WTC11 (cell line): ENCODE measurements at regions not wholly inside any gene's neighbourhood (a gene's known extent, or its start where the extent isn't known, plus 50 kb on each side); places are given as distances from the start of the nearest gene placed in this dataset.

Experiments
- ATAC-seq: fragments of 200-7000 bp; cut with Tn5 transposase; 2 replicates; pipeline ENCODE4 v1.10.0; 2021; ENCODE audit warnings: mild to moderate bottlenecking, moderate library complexity
- CTCF ChIA-PET: fragments of 300-600 bp; sonication (Branson Sonifier 250); formaldehyde crosslinking; loops from one replicate; lab custom pipeline; 2021; ENCODE audit warnings: antibody characterized with exemption; lab: Charles Lee
- POLR2A ChIA-PET: fragments of 350-600 bp; sonication (Branson Sonifier 250); formaldehyde crosslinking; loops from one replicate; lab custom pipeline; 2021; ENCODE audit warnings: antibody characterized with exemption; lab: Charles Lee
- DNase-seq: peaks from one replicate; pipeline ENCODE4 v3.0.0; 2021; ENCODE audit warnings: low spot score
- H3K27ac Mint-ChIP-seq: 2 replicates; pipeline ENCODE4 v1.8.0; 2021; ENCODE audit warnings: mixed read lengths
- H3K27me3 Mint-ChIP-seq: 2 replicates; pipeline ENCODE4 v1.8.0; 2021; ENCODE audit warnings: low read depth, mild to moderate bottlenecking, moderate library complexity, mixed read lengths
- H3K36me3 Mint-ChIP-seq: 2 replicates; pipeline ENCODE4 v1.8.0; 2021; ENCODE audit warnings: mixed read lengths
- H3K4me1 Mint-ChIP-seq: 2 replicates; pipeline ENCODE4 v1.8.0; 2022; ENCODE audit warnings: mixed read lengths
- H3K4me3 Mint-ChIP-seq: 2 replicates; pipeline ENCODE4 v1.8.0; 2021; ENCODE audit warnings: mild to moderate bottlenecking, moderate library complexity, mixed read lengths
- H3K9me3 Mint-ChIP-seq: 2 replicates; pipeline ENCODE4 v1.8.0; 2021; ENCODE audit warnings: mixed read lengths
- CREB1 ChIP-seq: sonication (generic); formaldehyde crosslinking; IDR thresholded peaks from 2 replicates; pipeline ENCODE4 v1.8.0; 2023; ENCODE audit warnings: mild to moderate bottlenecking, missing genetic modification reagents
- ESRRA ChIP-seq: sonication (generic); formaldehyde crosslinking; IDR thresholded peaks from 2 replicates; pipeline ENCODE4 v1.8.1; 2022; ENCODE audit warnings: mild to moderate bottlenecking, missing genetic modification reagents, borderline replicate concordance
- ETV6 ChIP-seq: sonication (generic); formaldehyde crosslinking; IDR thresholded peaks from 2 replicates; pipeline ENCODE4 v1.8.1; 2022; ENCODE audit warnings: mild to moderate bottlenecking, missing genetic modification reagents
- FOXJ3 ChIP-seq: sonication (generic); formaldehyde crosslinking; IDR thresholded peaks from 2 replicates; pipeline ENCODE4 v1.9.0; 2021; ENCODE audit warnings: missing genetic modification reagents, mild to moderate bottlenecking, borderline replicate concordance
- GABPB1 ChIP-seq: sonication (generic); formaldehyde crosslinking; IDR thresholded peaks from 2 replicates; pipeline ENCODE4 v1.8.1; 2023; ENCODE audit warnings: mild to moderate bottlenecking, missing genetic modification reagents
- HMGA2 ChIP-seq: fragments of 250-450 bp; sonication (Bioruptor Pico); IDR thresholded peaks from 2 replicates; pipeline ENCODE4 v1.4.0; 2021; ENCODE audit warnings: mild to moderate bottlenecking, moderate library complexity
- JAZF1 ChIP-seq: fragments of 250-450 bp; sonication (Bioruptor Pico); IDR thresholded peaks from 2 replicates; pipeline ENCODE4 v1.9.0; 2021; ENCODE audit warnings: moderate library complexity, mild to moderate bottlenecking, inconsistent platforms
- NFYB ChIP-seq: sonication (generic); formaldehyde crosslinking; conservative IDR thresholded peaks from 2 replicates; pipeline ENCODE4 v1.8.0; 2022; ENCODE audit warnings: low read depth, missing genetic modification reagents
- NR2C2 ChIP-seq: sonication (generic); formaldehyde crosslinking; IDR thresholded peaks from 2 replicates; pipeline ENCODE4 v1.8.0; 2022; ENCODE audit warnings: mild to moderate bottlenecking, missing genetic modification reagents
- OVOL2 ChIP-seq: fragments of 250-450 bp; sonication (Bioruptor Pico); IDR thresholded peaks from 2 replicates; pipeline ENCODE4 v1.9.0; 2021; ENCODE audit warnings: mild to moderate bottlenecking, borderline replicate concordance
- RORB ChIP-seq: fragments of 250-450 bp; sonication (Bioruptor Pico); IDR thresholded peaks from 2 replicates; pipeline ENCODE4 v1.9.0; 2021; ENCODE audit warnings: mild to moderate bottlenecking
- SMAD3 ChIP-seq: sonication (generic); formaldehyde crosslinking; IDR thresholded peaks from 2 replicates; pipeline ENCODE4 v1.8.0; 2022; ENCODE audit warnings: missing genetic modification reagents, mild to moderate bottlenecking, borderline replicate concordance
- TCF7 ChIP-seq: sonication (generic); formaldehyde crosslinking; IDR thresholded peaks from 2 replicates; pipeline ENCODE4 v1.8.0; 2022; ENCODE audit warnings: mild to moderate bottlenecking, low read depth, missing genetic modification reagents, moderate library complexity
- TP53 ChIP-seq: sonication (generic); formaldehyde crosslinking; IDR thresholded peaks from 2 replicates; pipeline ENCODE4 v1.8.1; 2023; ENCODE audit warnings: mild to moderate bottlenecking, missing genetic modification reagents
- ZBTB21 ChIP-seq: sonication (generic); formaldehyde crosslinking; IDR thresholded peaks from 2 replicates; pipeline ENCODE4 v1.8.1; 2023; ENCODE audit warnings: mild to moderate bottlenecking, missing genetic modification reagents, borderline replicate concordance
- ZNF138 ChIP-seq: sonication (generic); formaldehyde crosslinking; conservative IDR thresholded peaks from 2 replicates; pipeline ENCODE4 v1.8.1; 2022; ENCODE audit warnings: mild to moderate bottlenecking, moderate library complexity, missing genetic modification reagents
- TF ChIP-seq, protein P1 (sequence below): sonication (generic); formaldehyde crosslinking; IDR thresholded peaks from 2 replicates; pipeline ENCODE4 v1.8.1; 2022; ENCODE audit warnings: mild to moderate bottlenecking, moderate library complexity, missing genetic modification reagents
- TF ChIP-seq, protein P2 (sequence below): sonication (generic); formaldehyde crosslinking; IDR thresholded peaks from 2 replicates; pipeline ENCODE4 v1.8.0; 2022; ENCODE audit warnings: mild to moderate bottlenecking, missing genetic modification reagents
- TF ChIP-seq, protein P3 (sequence below): sonication (generic); formaldehyde crosslinking; IDR thresholded peaks from 2 replicates; pipeline ENCODE4 v1.8.1; 2023; ENCODE audit warnings: mild to moderate bottlenecking, missing genetic modification reagents
- TF ChIP-seq, protein P4 (sequence below): sonication (generic); formaldehyde crosslinking; IDR thresholded peaks from 2 replicates; pipeline ENCODE4 v1.8.0; 2022; ENCODE audit warnings: mild to moderate bottlenecking, missing genetic modification reagents
- TF ChIP-seq, protein P5 (sequence below): sonication (generic); formaldehyde crosslinking; IDR thresholded peaks from 2 replicates; pipeline ENCODE4 v1.8.1; 2023; ENCODE audit warnings: mild to moderate bottlenecking, missing genetic modification reagents, moderate library complexity
- TF ChIP-seq, protein P6 (sequence below): fragments of 250-450 bp; sonication (Bioruptor Pico); conservative IDR thresholded peaks from 2 replicates; pipeline ENCODE4 v1.9.0; 2021; ENCODE audit warnings: mild to moderate bottlenecking
- TF ChIP-seq, protein P7 (sequence below): sonication (generic); formaldehyde crosslinking; IDR thresholded peaks from 2 replicates; pipeline ENCODE4 v1.8.1; 2023; ENCODE audit warnings: mild to moderate bottlenecking, missing genetic modification reagents, moderate library complexity

DNA sequence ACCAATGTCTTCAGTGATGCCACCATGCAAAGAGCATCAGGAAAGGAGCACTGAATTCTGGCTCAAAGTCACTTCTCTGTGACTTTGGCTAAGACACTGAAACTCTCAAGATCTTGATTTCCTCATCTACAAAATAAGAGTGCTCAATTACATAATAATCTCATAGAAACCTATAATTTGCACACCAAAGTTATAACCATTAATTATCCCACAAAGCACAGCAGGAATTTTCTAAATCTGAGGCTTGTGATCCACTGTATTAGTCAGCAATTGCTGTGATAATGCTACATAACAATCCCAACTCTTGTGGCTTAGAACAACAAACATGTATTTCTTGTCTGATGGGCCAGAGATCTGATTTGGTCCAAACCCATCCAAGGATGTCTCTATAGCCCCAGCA, 108.7 kb downstream of the PSMG1 start:
- Mint-ChIP-seq H3K9me3 (peaks cover 37% of the 10 kb centered on the region), H3K4me1 (no peaks in the 10 kb centered on the region), H3K27ac (no peak overlapping the region), H3K27me3 (peaks cover 35% of the 10 kb centered on the region), H3K4me3 (no peak overlapping the region), H3K36me3 (peaks cover 28% of the 10 kb centered on the region)
- DNase-seq (no peak), ATAC-seq (no peak)
- ChIA-PET POLR2A (no interaction called here), CTCF (no interaction called here)
- TF ChIP-seq, protein P1, sequence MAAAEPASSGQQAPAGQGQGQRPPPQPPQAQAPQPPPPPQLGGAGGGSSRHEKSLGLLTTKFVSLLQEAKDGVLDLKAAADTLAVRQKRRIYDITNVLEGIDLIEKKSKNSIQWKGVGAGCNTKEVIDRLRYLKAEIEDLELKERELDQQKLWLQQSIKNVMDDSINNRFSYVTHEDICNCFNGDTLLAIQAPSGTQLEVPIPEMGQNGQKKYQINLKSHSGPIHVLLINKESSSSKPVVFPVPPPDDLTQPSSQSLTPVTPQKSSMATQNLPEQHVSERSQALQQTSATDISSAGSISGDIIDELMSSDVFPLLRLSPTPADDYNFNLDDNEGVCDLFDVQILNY (CRISPR knock-in tag): no peak
- TF ChIP-seq CREB1 (no peak), ETV6 (no peak), OVOL2 (CRISPR knock-in tag) (no peak), NFYB (CRISPR knock-in tag) (no peak), FOXJ3 (CRISPR knock-in tag) (no peak), ESRRA (no peak), TCF7 (CRISPR knock-in tag) (no peak), JAZF1 (CRISPR knock-in tag) (no peak), SMAD3 (CRISPR knock-in tag) (no peak)
- TF ChIP-seq, protein P2, sequence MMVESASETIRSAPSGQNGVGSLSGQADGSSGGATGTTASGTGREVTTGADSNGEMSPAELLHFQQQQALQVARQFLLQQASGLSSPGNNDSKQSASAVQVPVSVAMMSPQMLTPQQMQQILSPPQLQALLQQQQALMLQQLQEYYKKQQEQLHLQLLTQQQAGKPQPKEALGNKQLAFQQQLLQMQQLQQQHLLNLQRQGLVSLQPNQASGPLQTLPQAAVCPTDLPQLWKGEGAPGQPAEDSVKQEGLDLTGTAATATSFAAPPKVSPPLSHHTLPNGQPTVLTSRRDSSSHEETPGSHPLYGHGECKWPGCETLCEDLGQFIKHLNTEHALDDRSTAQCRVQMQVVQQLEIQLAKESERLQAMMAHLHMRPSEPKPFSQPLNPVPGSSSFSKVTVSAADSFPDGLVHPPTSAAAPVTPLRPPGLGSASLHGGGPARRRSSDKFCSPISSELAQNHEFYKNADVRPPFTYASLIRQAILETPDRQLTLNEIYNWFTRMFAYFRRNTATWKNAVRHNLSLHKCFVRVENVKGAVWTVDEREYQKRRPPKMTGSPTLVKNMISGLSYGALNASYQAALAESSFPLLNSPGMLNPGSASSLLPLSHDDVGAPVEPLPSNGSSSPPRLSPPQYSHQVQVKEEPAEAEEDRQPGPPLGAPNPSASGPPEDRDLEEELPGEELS (CRISPR knock-in tag): no peak
- TF ChIP-seq, protein P3, sequence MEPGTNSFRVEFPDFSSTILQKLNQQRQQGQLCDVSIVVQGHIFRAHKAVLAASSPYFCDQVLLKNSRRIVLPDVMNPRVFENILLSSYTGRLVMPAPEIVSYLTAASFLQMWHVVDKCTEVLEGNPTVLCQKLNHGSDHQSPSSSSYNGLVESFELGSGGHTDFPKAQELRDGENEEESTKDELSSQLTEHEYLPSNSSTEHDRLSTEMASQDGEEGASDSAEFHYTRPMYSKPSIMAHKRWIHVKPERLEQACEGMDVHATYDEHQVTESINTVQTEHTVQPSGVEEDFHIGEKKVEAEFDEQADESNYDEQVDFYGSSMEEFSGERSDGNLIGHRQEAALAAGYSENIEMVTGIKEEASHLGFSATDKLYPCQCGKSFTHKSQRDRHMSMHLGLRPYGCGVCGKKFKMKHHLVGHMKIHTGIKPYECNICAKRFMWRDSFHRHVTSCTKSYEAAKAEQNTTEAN: no peak
- TF ChIP-seq, protein P4, sequence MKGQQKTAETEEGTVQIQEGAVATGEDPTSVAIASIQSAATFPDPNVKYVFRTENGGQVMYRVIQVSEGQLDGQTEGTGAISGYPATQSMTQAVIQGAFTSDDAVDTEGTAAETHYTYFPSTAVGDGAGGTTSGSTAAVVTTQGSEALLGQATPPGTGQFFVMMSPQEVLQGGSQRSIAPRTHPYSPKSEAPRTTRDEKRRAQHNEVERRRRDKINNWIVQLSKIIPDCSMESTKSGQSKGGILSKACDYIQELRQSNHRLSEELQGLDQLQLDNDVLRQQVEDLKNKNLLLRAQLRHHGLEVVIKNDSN (CRISPR knock-in tag): no peak

DNA sequence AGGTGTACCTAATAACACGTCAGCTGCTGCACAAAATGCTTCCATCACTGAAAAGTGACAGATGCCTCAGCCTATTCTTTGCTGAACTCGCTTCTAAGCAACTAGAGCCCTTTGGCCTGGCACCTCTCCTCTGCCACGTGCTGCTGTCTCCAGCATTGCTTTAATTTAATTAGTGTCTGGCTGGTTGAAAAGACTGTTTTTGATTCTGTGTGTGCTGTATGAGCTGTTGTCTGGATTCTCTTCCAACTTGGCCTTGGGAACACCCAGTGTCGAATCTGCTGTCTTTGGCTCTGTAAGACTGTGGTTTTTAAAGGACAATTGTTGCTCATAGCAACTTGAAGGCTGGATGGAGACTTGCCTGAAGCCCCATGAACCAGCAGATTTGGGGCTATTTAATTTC, 109.5 kb downstream of the PSMG1 start:
- DNase-seq: no peak
- POLR2A ChIA-PET: no interaction called here
- H3K36me3 Mint-ChIP-seq: peaks cover 28% of the 10 kb centered on the region
- H3K27ac Mint-ChIP-seq: no peak overlapping the region
- CTCF ChIA-PET: no interaction called here
- no peak overlapping the region for H3K4me3 Mint-ChIP-seq
- no peak for TF ChIP-seq NR2C2 (CRISPR knock-in tag)
- TF ChIP-seq, protein P5, sequence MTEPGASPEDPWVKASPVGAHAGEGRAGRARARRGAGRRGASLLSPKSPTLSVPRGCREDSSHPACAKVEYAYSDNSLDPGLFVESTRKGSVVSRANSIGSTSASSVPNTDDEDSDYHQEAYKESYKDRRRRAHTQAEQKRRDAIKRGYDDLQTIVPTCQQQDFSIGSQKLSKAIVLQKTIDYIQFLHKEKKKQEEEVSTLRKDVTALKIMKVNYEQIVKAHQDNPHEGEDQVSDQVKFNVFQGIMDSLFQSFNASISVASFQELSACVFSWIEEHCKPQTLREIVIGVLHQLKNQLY (CRISPR knock-in tag): no peak
- TF ChIP-seq TP53: no peak
- no peak for TF ChIP-seq GABPB1
- TF ChIP-seq ZBTB21 (CRISPR knock-in tag): no peak
- TF ChIP-seq, all 79 proteins: peak for 0
- ATAC-seq: no peak
- Mint-ChIP-seq H3K4me1 (no peaks in the 10 kb centered on the region), H3K9me3 (peaks cover 41% of the 10 kb centered on the region), H3K27me3 (peaks cover 35% of the 10 kb centered on the region)

DNA sequence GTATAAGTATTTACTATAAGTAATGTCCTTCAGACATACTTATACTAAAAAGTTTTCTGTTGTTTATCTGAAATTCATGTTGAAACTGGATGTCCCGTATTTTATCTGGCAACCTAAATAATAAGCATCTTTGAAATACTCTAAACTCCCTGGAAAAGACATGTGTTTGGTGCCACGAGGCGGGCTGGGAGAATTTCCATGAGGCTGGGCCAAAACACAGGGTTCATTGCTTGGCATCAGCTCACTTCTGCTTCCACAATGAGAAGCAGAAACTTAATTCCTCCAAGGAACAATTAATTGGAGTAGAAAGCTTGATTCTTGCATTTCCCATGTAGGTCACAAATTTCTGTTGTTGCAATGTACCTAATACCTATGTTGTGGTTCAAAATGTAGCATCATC, 110.2 kb downstream of the PSMG1 start:
- Mint-ChIP-seq H3K27ac (no peak overlapping the region), H3K9me3 (peaks cover 42% of the 10 kb centered on the region), H3K4me1 (no peaks in the 10 kb centered on the region), H3K27me3 (peaks cover 35% of the 10 kb centered on the region), H3K36me3 (peaks cover 28% of the 10 kb centered on the region), H3K4me3 (no peak overlapping the region)
- ChIA-PET POLR2A (no interaction called here), CTCF (no interaction called here)
- DNase-seq (no peak), ATAC-seq (no peak)
- TF ChIP-seq, protein P6, sequence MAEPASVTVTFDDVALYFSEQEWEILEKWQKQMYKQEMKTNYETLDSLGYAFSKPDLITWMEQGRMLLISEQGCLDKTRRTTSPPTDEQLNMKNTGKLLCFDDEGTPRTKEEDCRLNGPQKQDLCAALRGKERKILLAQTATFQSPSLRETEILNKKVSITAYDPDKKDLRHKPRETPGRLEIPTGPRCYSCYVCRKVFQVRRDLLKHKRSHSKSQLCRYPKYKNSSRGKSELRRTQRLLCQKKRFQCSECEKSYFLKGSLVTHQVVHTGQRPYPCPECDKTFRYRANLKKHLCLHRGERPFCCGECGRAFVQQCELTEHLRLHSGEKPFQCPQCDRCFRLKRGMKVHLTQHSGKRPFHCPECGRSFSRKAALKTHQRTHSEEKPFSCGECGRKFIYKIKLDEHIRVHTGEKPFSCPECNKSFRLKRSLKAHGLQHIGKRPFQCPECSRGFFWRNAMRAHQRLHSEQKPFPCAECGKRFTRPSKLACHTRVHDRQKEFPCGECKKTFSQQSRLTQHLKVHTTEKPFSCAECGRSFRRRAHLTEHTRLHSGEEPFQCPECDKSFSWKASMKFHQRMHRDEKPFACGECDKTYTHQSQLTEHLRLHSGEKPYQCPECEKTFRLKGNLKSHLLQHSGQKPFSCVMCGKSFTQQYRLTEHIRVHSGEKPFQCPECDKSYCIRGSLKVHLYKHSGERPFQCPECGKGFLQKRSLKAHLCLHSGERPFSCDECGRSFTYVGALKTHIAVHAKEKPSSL (CRISPR knock-in tag): no peak
- TF ChIP-seq ZNF138 (CRISPR knock-in tag) (no peak), RORB (CRISPR knock-in tag) (no peak), HMGA2 (no peak), NR2C2 (CRISPR knock-in tag) (no peak)
- TF ChIP-seq, protein P7, sequence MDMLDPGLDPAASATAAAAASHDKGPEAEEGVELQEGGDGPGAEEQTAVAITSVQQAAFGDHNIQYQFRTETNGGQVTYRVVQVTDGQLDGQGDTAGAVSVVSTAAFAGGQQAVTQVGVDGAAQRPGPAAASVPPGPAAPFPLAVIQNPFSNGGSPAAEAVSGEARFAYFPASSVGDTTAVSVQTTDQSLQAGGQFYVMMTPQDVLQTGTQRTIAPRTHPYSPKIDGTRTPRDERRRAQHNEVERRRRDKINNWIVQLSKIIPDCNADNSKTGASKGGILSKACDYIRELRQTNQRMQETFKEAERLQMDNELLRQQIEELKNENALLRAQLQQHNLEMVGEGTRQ (CRISPR knock-in tag): no peak
- TF ChIP-seq, protein P1 (CRISPR knock-in tag): no peak
